Naive thymus-derived CD4-positive, alpha-beta T cell (primary cell): ENCODE measurements at regions not wholly inside any gene's neighbourhood (a gene's known extent, or its start where the extent isn't known, plus 50 kb on each side); places are given as distances from the start of the nearest gene placed in this dataset.
"Not testable (repeated sequence)": the region's sequence is repeated elsewhere in the genome, so short reads cannot be mapped to it uniquely, and the experiment has no call there.

Experiments used
- ATAC-seq: fragments of 150-1000 bp; cut with Tn5 transposase; 2 replicates; pipeline ENCODE4 v1.10.0; 2021; ENCODE audit warnings: mild to moderate bottlenecking, moderate library complexity
- CTCF ChIA-PET: fragments of 350-600 bp; sonication (Branson Sonifier 250); formaldehyde crosslinking; loops from one replicate; lab custom pipeline; 2021; ENCODE audit warnings: antibody characterized with exemption; lab: Charles Lee
- POLR2A ChIA-PET: fragments of 350-600 bp; sonication (Branson Sonifier 250); formaldehyde crosslinking; loops from one replicate; lab custom pipeline; 2021; ENCODE audit warnings: antibody characterized with exemption, inconsistent platforms; lab: Charles Lee
- DNase-seq, 9 donors: peaks; one replicate each; pipeline versions ENCODE4 v3.0.0 to v3.0.0-alpha.2; 2020 to 2022; ENCODE audit warnings: mixed read lengths in 1 of 9
- H3K27ac ChIP-seq: one replicate; pipeline ENCODE4 v1.7.0; 2013; ENCODE audit warnings: mild to moderate bottlenecking, low read depth, low read length, moderate library complexity
- H3K27me3 ChIP-seq, 2 donors: one replicate each; pipeline ENCODE4 v1.7.0; 2013; ENCODE audit warnings: low read length in 2 of 2, mild to moderate bottlenecking in 2 of 2, moderate library complexity in 2 of 2; ENCODE audit not compliant: control insufficient read depth in 2 of 2, insufficient read depth in 2 of 2
- H3K36me3 ChIP-seq, 3 experiments: 1 replicate in 2 of 3; 2 replicates in 1 of 3; pipeline ENCODE4 v1.7.0; 2013; ENCODE audit warnings: low read length in 3 of 3, mild to moderate bottlenecking in 3 of 3, moderate library complexity in 1 of 3; ENCODE audit not compliant: insufficient read depth in 3 of 3, control insufficient read depth in 2 of 3
- H3K4me1 ChIP-seq, 2 donors: one replicate each; pipeline ENCODE4 v1.7.0; 2013; ENCODE audit warnings: low read length in 2 of 2, mild to moderate bottlenecking in 2 of 2, moderate library complexity in 1 of 2; ENCODE audit not compliant: control insufficient read depth in 2 of 2, insufficient read depth in 2 of 2
- H3K4me3 ChIP-seq: 2 replicates; pipeline ENCODE4 v1.7.0; 2013; ENCODE audit warnings: mild to moderate bottlenecking, low read length
- H3K9me3 ChIP-seq, 3 experiments: 1 replicate in 2 of 3; 2 replicates in 1 of 3; pipeline ENCODE4 v1.7.0; 2013; ENCODE audit warnings: low read length in 3 of 3; ENCODE audit not compliant: control insufficient read depth in 2 of 3
- H3K27ac Mint-ChIP-seq, 9 donors: one replicate each; pipeline ENCODE4 v1.8.0; 2020 to 2022; ENCODE audit warnings: mixed read lengths in 9 of 9, mild to moderate bottlenecking in 8 of 9, moderate library complexity in 5 of 9, inconsistent platforms in 2 of 9
- H3K27me3 Mint-ChIP-seq, 5 donors: one replicate each; pipeline ENCODE4 v1.8.0; 2021 to 2022; ENCODE audit warnings: mixed read lengths in 5 of 5, mild to moderate bottlenecking in 1 of 5
- H3K36me3 Mint-ChIP-seq, 5 donors: one replicate each; pipeline ENCODE4 v1.8.0; 2020 to 2022; ENCODE audit warnings: mixed read lengths in 5 of 5, mild to moderate bottlenecking in 3 of 5, inconsistent platforms in 1 of 5
- H3K4me1 Mint-ChIP-seq, 7 donors: one replicate each; pipeline ENCODE4 v1.8.0; 2020 to 2022; ENCODE audit warnings: mixed read lengths in 7 of 7, mild to moderate bottlenecking in 3 of 7, inconsistent platforms in 1 of 7
- H3K4me3 Mint-ChIP-seq, 10 donors: one replicate each; pipeline ENCODE4 v1.8.0; 2020 to 2022; ENCODE audit warnings: mild to moderate bottlenecking in 10 of 10, mixed read lengths in 10 of 10, moderate library complexity in 6 of 10, inconsistent platforms in 2 of 10
- H3K9me3 Mint-ChIP-seq, 11 donors: one replicate each; pipeline ENCODE4 v1.8.0; 2020 to 2022; ENCODE audit warnings: mixed read lengths in 11 of 11, mild to moderate bottlenecking in 4 of 11, inconsistent platforms in 1 of 11, moderate library complexity in 1 of 11
- intact Hi-C, 2 donors: fragments of 100-400 bp; cut with micrococcal nuclease; formaldehyde crosslinking; loops; one replicate each; pipeline ENCODE4 v1.15.1; 2023

DNA sequence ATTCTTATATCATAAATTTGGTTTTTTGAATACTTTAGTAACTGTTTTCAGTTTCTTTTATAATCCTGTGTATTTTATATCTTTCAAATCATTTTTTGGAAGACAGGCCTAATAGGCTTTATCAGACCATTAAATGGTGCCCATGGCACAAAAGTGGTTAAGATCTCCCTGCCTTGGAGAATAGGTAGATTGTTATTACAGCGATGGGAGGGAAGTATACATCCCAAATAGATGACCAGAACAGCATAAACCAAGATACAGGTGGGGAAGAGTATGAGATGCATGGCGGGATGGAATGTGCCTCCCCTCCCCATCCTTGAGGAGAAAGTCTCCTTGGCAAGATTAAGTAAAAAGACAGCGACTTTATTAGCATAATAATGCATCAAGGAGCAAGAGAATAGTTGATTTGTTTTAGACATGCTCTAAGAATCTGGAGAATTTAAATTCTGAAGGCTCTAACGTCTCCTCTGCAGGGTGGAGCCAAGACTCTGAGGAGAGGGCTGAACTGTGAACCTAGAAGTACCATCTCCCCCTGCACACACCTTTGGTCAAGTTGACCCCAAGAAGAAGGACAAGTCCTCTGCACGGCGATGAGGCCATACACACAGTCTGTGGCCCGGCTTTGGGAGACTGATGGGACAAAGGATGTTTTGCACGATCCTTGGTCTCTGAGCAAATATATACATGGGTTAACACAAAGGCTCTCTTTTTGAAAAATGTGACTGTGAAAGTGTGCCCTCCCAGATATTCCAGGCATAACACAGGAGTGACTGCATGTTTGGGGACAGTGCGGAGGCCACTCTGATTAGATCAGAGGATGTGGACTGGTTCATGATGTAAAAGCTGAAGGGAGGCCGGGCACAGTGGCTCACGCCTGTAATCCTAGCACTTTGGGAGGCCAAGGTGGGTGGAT lies 61.1 kb upstream of the SLC35C1 start:
- H3K4me1 ChIP-seq, result no peaks in the 10 kb centered on the region
- H3K9me3 ChIP-seq, result no peaks in the 10 kb centered on the region
- no peak overlapping the region for H3K4me3 Mint-ChIP-seq
- POLR2A ChIA-PET, result no interaction called here
- CTCF ChIA-PET, result no interaction called here
- H3K9me3 Mint-ChIP-seq, result no peaks in the 10 kb centered on the region
- intact Hi-C loops, result no loop called here
- H3K27me3 Mint-ChIP-seq, result peaks cover 0 to 15% (median 0%) of the 10 kb centered on the region in 5 donors
- H3K36me3 Mint-ChIP-seq, result no peaks in the 10 kb centered on the region
- no peaks in the 10 kb centered on the region for H3K27me3 ChIP-seq
- H3K27ac Mint-ChIP-seq, result no peak overlapping the region
- no peaks in the 10 kb centered on the region for H3K4me1 Mint-ChIP-seq
- no peak overlapping the region for H3K4me3 ChIP-seq
- H3K27ac ChIP-seq, result no peak overlapping the region
- DNase-seq (no peak), ATAC-seq (no peak)
- no peaks in the 10 kb centered on the region for H3K36me3 ChIP-seq

DNA sequence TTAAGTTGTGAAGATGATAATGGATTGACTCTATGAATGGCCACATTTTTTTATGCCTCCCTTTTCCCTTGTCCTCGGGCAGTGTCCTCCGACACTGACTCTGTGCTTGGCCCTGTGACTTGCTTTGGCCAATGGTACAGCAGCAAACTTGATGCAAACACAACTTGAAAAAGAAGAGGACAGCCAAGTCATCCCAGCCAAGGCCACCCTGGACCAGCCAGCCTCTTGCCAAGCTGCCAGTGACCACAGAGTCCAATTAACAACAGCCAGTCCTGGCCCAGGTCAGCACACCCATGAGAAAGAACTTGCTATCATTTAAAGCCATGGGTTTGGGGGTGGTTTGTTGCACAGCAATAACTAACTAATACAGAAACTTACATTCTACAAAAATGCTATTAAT lies 63.4 kb upstream of the SLC35C1 start:
- Histone ChIP-seq H3K27ac (no peak overlapping the region), H3K27me3 (no peaks in the 10 kb centered on the region), H3K4me1 (no peaks in the 10 kb centered on the region), H3K36me3 (no peaks in the 10 kb centered on the region), H3K4me3 (no peak overlapping the region), H3K9me3 (no peaks in the 10 kb centered on the region)
- Mint-ChIP-seq H3K27ac (no peak overlapping the region), H3K4me1 (no peaks in the 10 kb centered on the region), H3K4me3 (no peak overlapping the region), H3K36me3 (no peaks in the 10 kb centered on the region), H3K9me3 (no peaks in the 10 kb centered on the region), H3K27me3 (peaks cover 0 to 20% (median 5%) of the 10 kb centered on the region in 5 donors)
- CTCF ChIA-PET, result no interaction called here
- DNase-seq, result no peak
- POLR2A ChIA-PET, result no interaction called here
- intact Hi-C loops, result no loop called here
- ATAC-seq, result no peak

DNA sequence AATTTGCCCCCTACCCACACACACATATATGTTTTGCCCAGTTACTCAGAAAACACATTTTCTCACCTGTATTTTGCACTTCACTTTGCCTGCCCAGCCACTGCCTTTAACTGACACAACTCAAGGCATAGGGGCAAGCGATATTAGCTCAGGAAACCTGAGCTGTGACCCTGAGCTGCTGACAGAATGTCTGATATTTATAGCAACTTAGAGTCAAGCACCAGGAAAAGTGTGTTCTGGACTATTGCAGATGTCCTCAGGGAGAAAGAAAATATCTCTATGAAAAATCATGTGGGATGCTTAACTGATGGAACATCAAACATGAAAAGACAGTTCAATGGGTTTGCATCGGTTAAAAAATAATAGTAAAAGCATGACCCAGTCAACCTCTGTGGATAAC lies 63.9 kb upstream of the SLC35C1 start:
- Mint-ChIP-seq H3K4me1 (no peaks in the 10 kb centered on the region), H3K27me3 (peaks cover 3 to 20% (median 5%) of the 10 kb centered on the region in 5 donors), H3K4me3 (no peak overlapping the region), H3K36me3 (no peaks in the 10 kb centered on the region), H3K27ac (no peak overlapping the region), H3K9me3 (peaks cover 0 to 2% (median 0%) of the 10 kb centered on the region in 11 donors)
- DNase-seq, result no peak
- H3K9me3 ChIP-seq, result no peaks in the 10 kb centered on the region
- no peaks in the 10 kb centered on the region for H3K27me3 ChIP-seq
- H3K27ac ChIP-seq, result no peak overlapping the region
- POLR2A ChIA-PET, result no interaction called here
- no peak for ATAC-seq
- no peak overlapping the region for H3K4me3 ChIP-seq
- CTCF ChIA-PET, result no interaction called here
- intact Hi-C loops, result no loop called here
- no peaks in the 10 kb centered on the region for H3K36me3 ChIP-seq
- no peaks in the 10 kb centered on the region for H3K4me1 ChIP-seq

DNA sequence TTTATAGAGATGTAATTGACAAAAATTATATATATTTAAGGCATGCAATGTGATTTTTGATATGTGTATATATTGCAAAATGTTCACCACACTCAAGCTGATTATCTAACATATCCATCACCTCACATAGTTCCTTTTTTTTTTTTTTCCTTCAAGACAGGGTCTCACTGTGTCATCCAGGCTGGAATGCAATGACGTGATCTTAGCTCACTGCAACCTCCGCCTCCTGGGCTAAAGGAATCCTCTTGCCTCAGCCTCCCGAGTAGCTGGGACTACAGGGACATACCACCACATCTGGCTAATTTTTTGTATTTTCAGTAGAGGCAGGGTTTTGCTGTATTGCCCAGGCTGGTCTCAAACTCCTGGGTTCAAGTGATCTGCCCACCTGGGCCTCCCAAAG lies 65.1 kb upstream of the SLC35C1 start:
- Mint-ChIP-seq H3K27me3 (peaks cover 3 to 20% (median 5%) of the 10 kb centered on the region in 5 donors), H3K27ac (no peak overlapping the region), H3K36me3 (no peaks in the 10 kb centered on the region), H3K9me3 (peaks cover 0 to 2% (median 0%) of the 10 kb centered on the region in 11 donors), H3K4me3 (no peak overlapping the region), H3K4me1 (no peaks in the 10 kb centered on the region)
- intact Hi-C loops, result no loop called here
- Histone ChIP-seq H3K27ac (no peak overlapping the region), H3K9me3 (no peaks in the 10 kb centered on the region), H3K36me3 (no peaks in the 10 kb centered on the region), H3K4me3 (no peak overlapping the region), H3K4me1 (no peaks in the 10 kb centered on the region), H3K27me3 (no peaks in the 10 kb centered on the region)
- ChIA-PET POLR2A (no interaction called here), CTCF (no interaction called here)
- no peak for ATAC-seq
- DNase-seq, result no peak

DNA sequence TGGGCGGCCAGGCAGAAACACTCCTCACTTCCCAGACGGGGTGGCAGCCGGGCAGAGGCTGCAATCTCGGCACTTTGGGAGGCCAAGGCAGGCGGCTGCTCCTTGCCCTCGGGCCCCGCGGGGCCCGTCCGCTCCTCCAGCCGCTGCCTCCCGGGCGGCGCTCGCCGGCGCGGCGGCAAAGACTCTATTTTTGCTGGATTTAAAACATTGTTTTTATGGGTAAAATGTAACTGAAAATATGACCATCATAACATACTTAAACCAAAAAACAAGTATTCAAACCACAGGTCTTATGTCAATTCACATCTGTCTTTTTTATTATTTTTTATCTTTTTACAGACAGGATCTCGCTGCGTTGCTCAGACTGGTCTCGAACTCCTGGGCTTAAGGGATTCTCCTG lies 65.9 kb upstream of the SLC35C1 start:
- POLR2A ChIA-PET, DNase-seq, H3K4me1 Mint-ChIP-seq, H3K36me3 Mint-ChIP-seq, H3K4me3 ChIP-seq, ATAC-seq, H3K27me3 ChIP-seq, H3K9me3 Mint-ChIP-seq, CTCF ChIA-PET, H3K9me3 ChIP-seq, H3K36me3 ChIP-seq, H3K4me3 Mint-ChIP-seq, H3K27ac Mint-ChIP-seq, H3K27ac ChIP-seq, H3K4me1 ChIP-seq, intact Hi-C loops: not testable (repeated sequence)
- H3K27me3 Mint-ChIP-seq, result peaks cover 3 to 18% (median 6%) of the 10 kb centered on the region in 5 donors

DNA sequence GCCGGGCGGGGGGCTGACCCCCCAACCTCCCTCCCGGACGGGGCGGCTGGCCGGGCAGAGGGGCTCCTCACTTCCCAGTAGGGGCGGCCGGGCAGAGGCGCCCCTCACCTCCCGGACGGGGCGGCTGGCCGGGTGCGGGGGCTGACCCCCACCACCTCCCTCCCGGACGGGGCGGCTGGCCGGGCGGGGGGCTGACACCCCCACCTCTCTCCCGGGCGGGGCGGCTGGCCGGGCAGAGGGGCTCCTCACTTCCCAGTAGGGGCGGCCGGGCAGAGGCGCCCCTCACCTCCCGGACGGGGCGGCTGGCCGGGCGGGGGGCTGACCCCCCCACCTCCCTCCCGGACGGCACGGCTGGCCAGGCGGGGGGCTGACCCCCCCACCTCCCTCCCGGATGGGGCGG lies 66.8 kb upstream of the SLC35C1 start:
- H3K4me1 Mint-ChIP-seq, H3K27me3 ChIP-seq, H3K36me3 Mint-ChIP-seq, H3K27ac Mint-ChIP-seq, H3K4me1 ChIP-seq, H3K4me3 Mint-ChIP-seq, H3K36me3 ChIP-seq, ATAC-seq, H3K9me3 ChIP-seq, CTCF ChIA-PET, H3K4me3 ChIP-seq, POLR2A ChIA-PET, H3K9me3 Mint-ChIP-seq, H3K27ac ChIP-seq, intact Hi-C loops, DNase-seq: not testable (repeated sequence)
- peaks cover 3 to 21% (median 10%) of the 10 kb centered on the region in 5 donors for H3K27me3 Mint-ChIP-seq

DNA sequence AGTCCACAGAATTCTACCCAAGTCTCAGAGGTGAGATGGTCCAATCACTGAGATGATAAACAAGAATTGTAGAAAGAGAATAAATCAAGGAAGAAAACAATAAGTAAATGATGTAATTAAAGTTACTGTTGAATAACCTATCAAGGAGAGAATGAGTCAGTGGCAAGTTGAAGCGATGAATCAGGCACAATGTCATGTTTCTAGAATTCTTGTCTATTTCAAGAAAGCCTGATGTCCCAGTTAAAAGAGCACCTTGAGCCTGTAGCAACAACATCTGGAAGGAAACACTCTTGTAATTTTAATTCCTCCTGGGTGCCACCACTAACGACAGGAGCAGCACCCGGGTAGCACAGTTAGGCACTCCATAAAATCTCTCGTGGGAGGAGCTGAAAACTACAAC lies 67.9 kb upstream of the SLC35C1 start:
- H3K4me1 Mint-ChIP-seq, result no peaks in the 10 kb centered on the region
- H3K27ac ChIP-seq, result no peak overlapping the region
- ATAC-seq (no peak), DNase-seq (no peak)
- no peak overlapping the region for H3K27ac Mint-ChIP-seq
- peaks cover 0 to 13% (median 10%) of the 10 kb centered on the region in 5 donors for H3K27me3 Mint-ChIP-seq
- ChIA-PET CTCF (no interaction called here), POLR2A (no interaction called here)
- no peak overlapping the region for H3K4me3 Mint-ChIP-seq
- H3K9me3 Mint-ChIP-seq, result peaks cover 0 to 2% (median 0%) of the 10 kb centered on the region in 11 donors
- H3K36me3 ChIP-seq, result no peaks in the 10 kb centered on the region
- no peak overlapping the region for H3K4me3 ChIP-seq
- no peaks in the 10 kb centered on the region for H3K36me3 Mint-ChIP-seq
- H3K4me1 ChIP-seq, result no peaks in the 10 kb centered on the region
- no peaks in the 10 kb centered on the region for H3K27me3 ChIP-seq
- intact Hi-C loops, result no loop called here
- H3K9me3 ChIP-seq, result no peaks in the 10 kb centered on the region
